ENCODE measurements at regions not wholly inside any gene's neighbourhood (a gene's known extent, or its start where the extent isn't known, plus 50 kb on each side); places are given as distances from the start of the nearest gene placed in this dataset.

DNA sequence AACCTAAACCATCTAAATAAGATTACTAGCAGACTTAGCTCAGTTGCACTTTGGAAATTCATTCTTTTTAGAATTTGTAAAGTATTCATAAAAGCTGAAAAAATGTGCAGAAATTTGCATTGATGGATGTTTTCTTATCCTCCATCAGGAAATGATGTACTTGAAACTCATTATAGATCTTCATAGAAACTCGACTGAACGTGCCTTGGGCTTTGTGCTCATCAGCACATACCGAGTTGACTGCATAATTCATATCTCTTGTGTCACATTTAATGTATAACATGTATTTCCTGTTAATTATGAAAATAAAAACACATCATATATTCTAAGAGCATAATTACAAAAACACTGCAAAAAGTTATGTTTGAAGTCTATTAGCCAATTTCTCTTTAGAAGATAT, 290.9 kb upstream of the NR5A2 start:
- Histone ChIP-seq H3K4me3 (ENCODE audit: low read depth, low read length) (no peak overlapping the region), H3K27me3 (ENCODE audit: insufficient read depth, low read depth, severe bottlenecking) (no peaks in the 10 kb centered on the region), H3K36me3 (no peaks in the 10 kb centered on the region), H3K9me3 (ENCODE audit: severe bottlenecking) (no peaks in the 10 kb centered on the region), H3K27ac (no peak overlapping the region)
- DNase-seq: no peak
- TF ChIP-seq, protein P1, sequence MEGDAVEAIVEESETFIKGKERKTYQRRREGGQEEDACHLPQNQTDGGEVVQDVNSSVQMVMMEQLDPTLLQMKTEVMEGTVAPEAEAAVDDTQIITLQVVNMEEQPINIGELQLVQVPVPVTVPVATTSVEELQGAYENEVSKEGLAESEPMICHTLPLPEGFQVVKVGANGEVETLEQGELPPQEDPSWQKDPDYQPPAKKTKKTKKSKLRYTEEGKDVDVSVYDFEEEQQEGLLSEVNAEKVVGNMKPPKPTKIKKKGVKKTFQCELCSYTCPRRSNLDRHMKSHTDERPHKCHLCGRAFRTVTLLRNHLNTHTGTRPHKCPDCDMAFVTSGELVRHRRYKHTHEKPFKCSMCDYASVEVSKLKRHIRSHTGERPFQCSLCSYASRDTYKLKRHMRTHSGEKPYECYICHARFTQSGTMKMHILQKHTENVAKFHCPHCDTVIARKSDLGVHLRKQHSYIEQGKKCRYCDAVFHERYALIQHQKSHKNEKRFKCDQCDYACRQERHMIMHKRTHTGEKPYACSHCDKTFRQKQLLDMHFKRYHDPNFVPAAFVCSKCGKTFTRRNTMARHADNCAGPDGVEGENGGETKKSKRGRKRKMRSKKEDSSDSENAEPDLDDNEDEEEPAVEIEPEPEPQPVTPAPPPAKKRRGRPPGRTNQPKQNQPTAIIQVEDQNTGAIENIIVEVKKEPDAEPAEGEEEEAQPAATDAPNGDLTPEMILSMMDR (IDR thresholded peaks at IDR 0.05; ENCODE audit: low read depth, low read length): no peak

DNA sequence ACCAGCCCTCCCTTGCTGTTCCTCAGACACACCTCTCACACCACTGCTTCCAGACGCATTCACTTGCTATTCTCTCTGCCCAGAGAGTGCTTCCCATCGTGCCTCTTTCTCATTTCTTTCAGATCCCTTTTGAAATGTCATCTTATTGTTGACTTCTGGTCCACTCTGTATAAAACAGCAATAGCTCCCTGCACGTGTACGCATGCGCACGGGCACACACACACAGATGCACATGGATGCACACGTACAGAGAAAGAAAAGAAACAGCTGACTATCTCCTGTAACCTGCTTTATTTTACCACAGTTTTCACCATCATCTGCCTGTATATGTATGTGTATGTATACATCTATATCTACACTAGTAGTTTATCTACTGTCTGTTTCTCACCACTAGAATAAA, 285.9 kb upstream of the NR5A2 start:
- H3K4me3 ChIP-seq (ENCODE audit: low read depth, low read length): no peak overlapping the region
- TF ChIP-seq, protein P1 (IDR thresholded peaks at IDR 0.05; ENCODE audit: low read depth, low read length): no peak
- no peaks in the 10 kb centered on the region for H3K9me3 ChIP-seq (ENCODE audit: severe bottlenecking)
- no peak for DNase-seq
- no peaks in the 10 kb centered on the region for H3K27me3 ChIP-seq (ENCODE audit: insufficient read depth, low read depth, severe bottlenecking)
- no peaks in the 10 kb centered on the region for H3K36me3 ChIP-seq
- H3K27ac ChIP-seq: no peak overlapping the region

DNA sequence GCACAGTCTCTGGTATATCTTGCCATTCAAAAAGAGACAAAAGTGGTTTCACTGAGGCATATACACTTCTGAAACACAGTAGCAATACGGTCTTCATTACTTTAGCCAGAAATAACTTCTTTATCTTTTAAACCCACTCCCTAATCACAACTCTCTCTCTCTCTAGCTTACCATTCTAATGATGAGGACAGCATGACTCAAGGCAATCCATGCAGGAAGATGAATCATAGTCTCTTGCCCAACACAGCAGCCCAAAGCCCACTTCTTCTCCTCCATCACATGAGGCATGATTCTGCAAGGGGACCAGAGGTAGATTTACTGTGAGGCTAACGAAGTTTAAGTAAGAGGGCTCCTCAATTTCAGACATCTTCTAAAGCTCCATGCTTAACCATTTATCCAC, 285.0 kb upstream of the NR5A2 start:
- no peaks in the 10 kb centered on the region for H3K27me3 ChIP-seq (ENCODE audit: insufficient read depth, low read depth, severe bottlenecking)
- no peaks in the 10 kb centered on the region for H3K9me3 ChIP-seq (ENCODE audit: severe bottlenecking)
- H3K36me3 ChIP-seq: no peaks in the 10 kb centered on the region
- no peak for DNase-seq
- H3K27ac ChIP-seq: no peak overlapping the region
- H3K4me3 ChIP-seq (ENCODE audit: low read depth, low read length): no peak overlapping the region
- TF ChIP-seq, protein P1 (IDR thresholded peaks at IDR 0.05; ENCODE audit: low read depth, low read length): no peak

DNA sequence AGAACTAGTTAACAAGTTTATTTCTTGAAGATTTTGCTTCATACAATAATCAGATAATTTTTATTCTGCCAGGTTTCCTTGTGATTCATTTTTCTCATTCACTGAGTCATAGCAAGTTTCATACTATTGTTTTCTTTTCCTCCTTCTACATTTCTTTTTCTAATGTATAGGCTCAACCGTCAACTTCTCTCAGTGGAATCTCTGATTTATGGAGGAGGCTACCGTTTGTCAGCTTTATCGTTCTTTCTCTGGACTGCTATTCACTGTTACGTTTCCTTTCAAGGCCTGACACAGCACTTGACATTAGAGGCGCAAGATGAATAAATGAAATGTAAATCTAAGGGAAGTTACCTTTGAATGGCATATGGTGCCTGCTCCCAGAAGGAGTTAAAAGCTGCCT, 284.3 kb upstream of the NR5A2 start:
- no peaks in the 10 kb centered on the region for H3K36me3 ChIP-seq
- no peak for DNase-seq
- TF ChIP-seq, protein P1 (IDR thresholded peaks at IDR 0.05; ENCODE audit: low read depth, low read length): no peak
- H3K27ac ChIP-seq: no peak overlapping the region
- no peaks in the 10 kb centered on the region for H3K9me3 ChIP-seq (ENCODE audit: severe bottlenecking)
- no peaks in the 10 kb centered on the region for H3K27me3 ChIP-seq (ENCODE audit: insufficient read depth, low read depth, severe bottlenecking)
- no peak overlapping the region for H3K4me3 ChIP-seq (ENCODE audit: low read depth, low read length)

DNA sequence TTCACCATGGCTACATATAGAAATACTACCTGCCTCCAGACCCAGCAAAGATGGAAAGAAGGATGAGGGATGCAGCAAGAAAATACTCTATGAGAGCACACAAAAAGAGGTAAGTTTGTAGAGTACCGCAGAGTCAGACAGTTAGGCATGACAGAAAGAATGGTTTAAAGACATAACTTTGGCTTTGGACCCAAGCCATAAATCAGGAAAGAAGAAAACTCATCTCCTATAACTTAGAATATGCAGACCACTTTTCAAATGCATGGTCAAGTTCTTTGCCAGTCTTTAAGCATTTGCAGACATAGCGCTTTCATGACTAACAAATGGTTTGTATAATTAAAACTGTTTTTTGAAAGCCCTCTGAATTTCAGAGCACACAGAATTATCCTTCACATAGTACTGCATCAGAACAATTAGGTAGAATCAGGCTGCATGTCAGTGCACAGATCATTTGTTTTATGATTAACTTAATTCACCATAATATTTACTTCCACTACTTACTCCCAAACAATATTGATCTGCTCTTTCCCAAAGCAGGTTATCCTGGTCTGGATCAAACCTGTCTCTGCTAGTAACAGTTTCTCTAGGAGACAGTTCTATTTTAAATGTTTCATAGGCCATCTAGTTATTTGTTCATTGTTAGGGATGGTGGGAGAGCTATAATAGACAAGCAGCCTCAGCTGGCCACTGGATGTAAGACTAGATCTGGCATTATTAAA, 280.7 kb upstream of the NR5A2 start:
- Histone ChIP-seq H3K27ac (no peak overlapping the region), H3K27me3 (ENCODE audit: insufficient read depth, low read depth, severe bottlenecking) (no peaks in the 10 kb centered on the region), H3K9me3 (ENCODE audit: severe bottlenecking) (no peaks in the 10 kb centered on the region), H3K4me3 (ENCODE audit: low read depth, low read length) (no peak overlapping the region), H3K36me3 (no peaks in the 10 kb centered on the region)
- DNase-seq: no peak
- TF ChIP-seq, protein P1 (IDR thresholded peaks at IDR 0.05; ENCODE audit: low read depth, low read length): no peak

DNA sequence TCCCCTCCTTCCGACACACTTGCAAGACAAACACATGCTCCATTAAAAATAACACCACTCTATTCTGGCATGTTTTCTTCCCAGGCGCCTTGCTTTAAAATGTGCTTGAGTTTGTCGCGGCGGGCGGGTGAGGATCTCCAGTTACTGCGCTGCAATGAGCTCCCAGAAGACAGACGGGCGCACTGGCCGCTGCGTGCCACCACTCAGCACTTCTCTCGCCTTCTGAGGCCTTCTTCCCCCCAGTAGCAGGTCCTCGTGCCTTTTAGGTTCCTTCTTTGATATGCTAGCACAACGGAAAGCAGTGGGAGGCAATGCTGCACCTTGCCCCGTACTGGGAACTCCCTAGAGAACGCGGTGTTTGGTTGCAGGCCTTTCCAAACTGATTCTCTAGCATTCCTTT, 279.5 kb upstream of the NR5A2 start:
- Histone ChIP-seq H3K4me3 (ENCODE audit: low read depth, low read length) (no peak overlapping the region), H3K27me3 (ENCODE audit: insufficient read depth, low read depth, severe bottlenecking) (no peaks in the 10 kb centered on the region)
- TF ChIP-seq, protein P1 (IDR thresholded peaks at IDR 0.05; ENCODE audit: low read depth, low read length): no peak

More for the DNA sequence above, 279.5 kb upstream of the NR5A2 start:
- Histone ChIP-seq H3K9me3 (ENCODE audit: severe bottlenecking) (no peaks in the 10 kb centered on the region), H3K27ac (no peak overlapping the region), H3K36me3 (no peaks in the 10 kb centered on the region)
- no peak for DNase-seq
